ENCODE measurements at regions not wholly inside any gene's neighbourhood (a gene's known extent, or its start where the extent isn't known, plus 50 kb on each side); places are given as distances from the start of the nearest gene placed in this dataset.
"Not testable (repeated sequence)": the region's sequence is repeated elsewhere in the genome, so short reads cannot be mapped to it uniquely, and the experiment has no call there.

- DNase-seq: no peak
Measured at GRCh38 chr1:47687631-47688460, 250.0 kb downstream of the FOXD2 start.

DNA sequence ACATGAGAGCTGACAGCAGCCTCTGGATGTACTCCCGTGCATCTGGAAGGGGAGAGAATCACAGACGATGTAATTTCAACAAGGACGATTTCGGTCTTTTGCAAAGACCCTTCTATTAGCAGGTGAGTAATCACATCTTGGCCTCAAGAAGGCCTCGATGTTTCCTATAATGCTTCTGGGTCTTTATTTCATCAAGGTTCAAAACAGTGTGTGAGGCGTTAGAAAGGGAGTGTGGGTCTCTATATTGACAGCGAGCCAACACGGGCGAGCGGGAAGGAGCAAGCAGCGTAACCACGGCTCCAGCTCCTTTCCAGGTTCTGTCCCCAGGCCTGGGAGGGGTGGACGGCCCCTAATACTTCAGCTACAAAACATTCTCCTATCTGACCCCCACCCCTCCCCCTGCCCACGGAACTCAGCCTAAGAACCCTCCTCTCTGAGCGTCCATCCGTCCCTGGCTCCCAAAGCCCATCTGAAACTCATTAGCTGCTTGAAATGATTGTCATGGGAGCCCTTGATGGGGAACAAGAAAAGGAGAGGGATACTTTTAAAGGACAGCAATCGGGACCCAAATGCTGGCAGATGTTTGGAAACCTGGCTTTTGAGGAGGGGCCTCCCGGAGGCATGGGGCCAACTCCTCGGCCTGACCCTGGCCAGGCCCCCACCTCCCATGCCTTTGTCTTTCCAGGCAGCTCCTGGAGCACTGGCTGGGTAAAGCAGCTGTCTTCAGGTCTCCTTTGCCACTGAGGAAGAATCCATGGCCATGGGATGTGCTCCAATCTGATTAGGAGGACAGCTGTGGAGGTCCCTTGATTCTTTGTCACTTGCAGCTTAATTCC is 250.8 kb downstream of the FOXD2 start:
- DNase-seq: no peak

DNA sequence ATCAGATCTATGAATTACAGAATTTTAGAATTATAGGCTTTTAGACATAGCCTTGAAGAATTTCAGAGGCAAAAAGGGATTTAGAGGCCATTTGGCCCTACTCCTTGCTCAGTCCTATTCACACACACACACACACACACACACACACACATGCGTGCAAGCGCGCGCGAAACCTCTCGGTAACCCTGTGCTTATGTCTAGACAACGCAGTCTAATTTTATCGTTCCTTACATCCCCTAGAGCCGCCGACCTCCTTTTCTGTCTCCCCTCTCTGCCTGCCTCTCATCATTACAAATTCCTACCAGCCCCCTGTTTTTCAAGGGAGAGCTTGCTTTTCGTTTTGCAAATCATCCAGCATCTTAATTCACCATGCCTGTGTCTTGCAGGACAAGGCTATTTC is 252.1 kb downstream of the FOXD2 start:
- DNase-seq: no peak

- no peak for DNase-seq
Measured at GRCh38 chr1:47690341-47691250, 252.8 kb downstream of the FOXD2 start.

DNA sequence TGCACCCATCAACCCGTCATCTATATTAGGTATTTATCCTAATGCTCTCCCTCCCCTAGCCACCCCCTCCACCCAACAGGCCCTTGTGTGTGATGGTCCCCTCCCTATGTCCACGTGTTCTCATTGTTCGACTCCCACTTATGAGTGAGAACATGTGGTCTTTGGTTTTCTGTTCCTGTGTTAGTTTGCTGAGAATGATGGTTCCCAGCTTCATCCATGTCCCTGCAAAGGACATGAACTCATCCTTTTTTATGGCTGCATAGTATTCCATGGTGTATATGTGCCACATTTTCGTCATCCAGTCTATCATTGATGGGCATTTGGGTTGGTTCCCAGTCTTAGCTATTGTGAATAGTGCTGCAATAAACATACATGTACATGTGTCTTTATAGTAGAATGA is 253.4 kb downstream of the FOXD2 start:
- not testable (repeated sequence) for DNase-seq

DNA sequence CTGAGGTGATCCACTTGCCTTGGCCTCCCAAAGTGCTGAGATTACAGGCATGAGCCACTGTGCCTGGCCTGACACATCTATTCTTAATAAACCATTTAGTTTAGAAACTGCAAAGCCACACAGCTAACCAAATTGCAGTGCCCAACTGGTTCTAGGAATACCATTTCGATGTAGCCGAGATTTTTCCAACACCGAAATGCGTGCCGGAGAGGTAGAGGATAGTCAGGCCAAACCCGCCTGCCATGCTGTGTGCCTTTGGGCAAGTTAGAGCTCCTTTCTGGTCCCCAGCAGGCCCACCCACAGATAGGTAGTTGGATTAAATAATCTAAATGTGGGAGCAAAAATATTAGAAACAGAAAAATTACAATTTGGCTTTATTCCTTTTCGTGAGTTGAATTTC is 254.4 kb downstream of the FOXD2 start:
- no peak for DNase-seq

- no peak for DNase-seq
Measured at GRCh38 chr1:47693115-47693514, 255.3 kb downstream of the FOXD2 start.

GRCh38 chr1:47694011-47694890 is 256.4 kb downstream of the FOXD2 start:
- DNase-seq: no peak

GRCh38 chr1:47696404-47696736 is 258.5 kb downstream of the FOXD2 start:
- no peak for DNase-seq

- no peak for DNase-seq
Measured at GRCh38 chr1:47696737-47697441, 259.0 kb downstream of the FOXD2 start.

DNA sequence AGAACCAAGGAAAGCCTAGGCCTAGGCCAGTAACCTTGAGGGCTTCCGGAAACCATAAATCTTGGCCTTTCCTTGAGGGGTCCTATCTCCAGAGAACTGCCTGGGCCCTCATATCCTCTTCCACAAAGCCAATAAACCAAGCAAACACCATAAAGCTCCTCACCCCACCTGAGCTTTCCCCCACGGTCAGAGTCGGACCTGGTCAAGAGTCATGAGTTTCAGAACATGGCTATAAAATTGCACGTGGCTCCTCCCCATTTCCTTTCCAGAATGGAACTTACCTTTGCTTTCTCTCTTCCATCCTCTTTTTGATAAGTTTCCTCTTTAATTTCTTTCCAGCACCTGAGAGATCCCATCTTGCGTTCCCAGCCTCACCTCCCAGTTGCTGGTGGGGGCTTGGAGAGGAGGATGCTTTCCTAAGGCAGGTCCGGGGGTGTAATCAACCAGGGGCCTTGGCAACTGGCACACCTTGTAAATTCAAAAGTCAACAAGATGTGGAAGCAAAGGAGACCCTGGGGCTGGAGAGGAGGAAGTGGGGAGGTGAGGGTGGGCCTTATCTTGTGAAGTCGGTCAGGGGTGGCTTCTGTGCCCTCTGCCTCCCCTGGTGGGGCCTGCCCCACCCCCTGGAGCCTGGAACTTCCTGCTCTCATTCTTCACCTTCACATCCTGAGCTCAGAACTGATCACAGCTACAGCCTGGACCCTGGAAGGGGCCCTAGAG is 259.9 kb downstream of the FOXD2 start:
- DNase-seq: no peak

- no peak for DNase-seq
Measured at GRCh38 chr1:47699492-47700235, 261.8 kb downstream of the FOXD2 start.

GRCh38 chr1:47701283-47701682 is 263.4 kb downstream of the FOXD2 start:
- no peak for DNase-seq

GRCh38 chr1:47701741-47702515 is 264.1 kb downstream of the FOXD2 start:
- DNase-seq: no peak

- DNase-seq: no peak
Measured at GRCh38 chr1:47703156-47703825, 265.4 kb downstream of the FOXD2 start.

DNA sequence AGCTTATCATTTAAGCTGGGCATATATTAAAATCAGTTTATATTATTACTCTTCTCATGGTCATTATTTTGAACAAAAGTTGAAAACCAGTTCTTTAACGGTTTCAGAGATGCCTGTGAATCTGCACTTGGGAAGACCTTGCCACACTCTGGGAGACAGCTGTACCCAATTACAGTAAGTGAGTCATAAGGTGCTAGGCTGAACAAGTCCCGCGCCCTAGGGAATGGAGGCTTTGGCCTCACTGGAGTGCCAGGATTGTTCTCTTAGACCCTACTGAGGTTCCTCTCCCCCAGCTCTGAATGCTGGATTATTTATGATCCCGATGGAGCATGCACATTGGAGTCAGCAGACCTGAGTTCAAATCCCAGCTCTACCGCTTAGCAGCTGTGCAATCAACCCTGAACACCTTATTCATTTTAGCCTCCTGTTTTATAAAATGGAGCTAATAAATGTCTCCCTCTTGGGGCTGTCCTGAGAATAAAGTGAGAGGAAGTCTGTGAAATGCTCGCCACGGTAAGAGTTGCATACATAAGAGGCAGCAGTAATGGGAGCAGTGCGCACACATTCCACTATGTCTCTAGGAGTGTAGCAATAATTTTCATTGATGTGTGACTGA is 266.2 kb downstream of the FOXD2 start:
- DNase-seq: no peak

DNA sequence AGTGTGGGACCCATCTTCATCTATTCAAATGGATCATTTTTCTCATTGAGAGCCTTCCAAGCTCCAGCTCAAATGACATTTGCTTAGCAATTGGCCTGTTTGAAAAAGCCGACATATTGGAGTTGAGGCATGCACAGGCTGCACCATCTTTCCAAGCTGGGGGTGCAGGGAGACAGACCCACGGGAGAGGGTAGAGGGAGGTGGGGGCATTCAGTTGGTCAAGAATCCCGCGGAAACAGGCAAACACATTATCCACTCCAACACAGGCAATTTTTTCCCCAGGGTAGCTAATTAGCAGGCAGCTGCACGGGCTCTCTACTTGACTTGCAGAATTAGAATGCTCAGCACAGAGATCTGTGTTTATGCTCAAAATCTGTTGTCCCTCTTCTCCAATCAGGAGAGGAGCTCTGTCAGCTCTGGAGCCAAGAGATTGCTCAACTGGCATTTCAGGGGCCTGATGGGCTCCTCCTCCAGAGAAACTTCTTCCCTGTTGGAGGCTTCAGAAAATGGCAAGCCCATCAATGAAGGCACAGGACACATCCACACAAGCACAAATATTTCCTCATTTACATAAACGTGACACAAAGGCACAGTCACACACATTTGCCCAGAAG is 267.8 kb downstream of the FOXD2 start:
- DNase-seq: no peak

All from inflammatory macrophage (primary cell).